HEK293T (cell line): ENCODE measurements at regions not wholly inside any gene's neighbourhood (a gene's known extent, or its start where the extent isn't known, plus 50 kb on each side); places are given as distances from the start of the nearest gene placed in this dataset.

Experiments used
- BHLHE40 ChIP-seq: fragments of 450-650 bp; IDR thresholded peaks from 2 replicates; pipeline ENCODE4 v1.6.1; 2016; ENCODE audit warnings: mild to moderate bottlenecking, moderate library complexity, borderline replicate concordance
- CTBP1 ChIP-seq: fragments of 450-650 bp; IDR thresholded peaks from 2 replicates; pipeline ENCODE4 v1.6.1; 2016; ENCODE audit warnings: borderline replicate concordance
- FOXA1 ChIP-seq: fragments of 450-650 bp; IDR thresholded peaks from 2 replicates; pipeline ENCODE4 v1.6.1; 2016; ENCODE audit warnings: mild to moderate bottlenecking
- FOXM1 ChIP-seq: fragments of 450-650 bp; IDR thresholded peaks from 2 replicates; pipeline ENCODE4 v1.6.1; 2017; ENCODE audit warnings: mild to moderate bottlenecking, borderline replicate concordance
- PKNOX1 ChIP-seq: fragments of 450-650 bp; IDR thresholded peaks from 2 replicates; pipeline ENCODE4 v1.6.1; 2016
- SP1 ChIP-seq: fragments of 450-650 bp; IDR thresholded peaks from 2 replicates; pipeline ENCODE4 v1.6.1; 2017
- SUZ12 ChIP-seq: fragments of 450-650 bp; IDR thresholded peaks from 2 replicates; pipeline ENCODE4 v1.6.1; 2016; ENCODE audit warnings: mild to moderate bottlenecking

DNA sequence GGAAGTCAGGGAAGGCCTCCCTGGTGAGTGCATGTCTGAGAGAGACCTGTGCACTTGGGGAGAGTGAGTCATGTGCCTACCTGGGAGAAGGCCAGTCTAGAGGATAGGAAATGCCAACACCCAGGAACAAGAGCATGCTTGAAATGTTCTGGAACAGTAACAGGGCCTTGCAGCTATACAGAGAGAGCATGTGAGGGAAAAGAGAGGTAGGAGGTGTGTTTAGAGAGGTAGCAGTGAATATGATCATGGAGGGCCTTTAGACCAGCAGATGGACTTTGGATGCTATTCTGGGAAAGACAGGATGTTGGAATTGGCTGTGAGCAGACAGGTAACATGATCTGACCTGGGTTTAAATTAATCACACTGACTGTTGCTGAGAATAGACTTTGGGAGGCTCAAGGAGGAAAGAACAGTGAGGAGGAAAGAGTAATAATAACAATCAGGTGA lies 1143.6 kb downstream of the FLRT2 start:
- TF ChIP-seq SUZ12 (no peak), FOXA1 (no peak), FOXM1 (no peak), SP1 (no peak), BHLHE40 (no peak), CTBP1 (no peak), PKNOX1 (no peak)
